ENCODE measurements at regions not wholly inside any gene's neighbourhood (a gene's known extent, or its start where the extent isn't known, plus 50 kb on each side); places are given as distances from the start of the nearest gene placed in this dataset.

DNA sequence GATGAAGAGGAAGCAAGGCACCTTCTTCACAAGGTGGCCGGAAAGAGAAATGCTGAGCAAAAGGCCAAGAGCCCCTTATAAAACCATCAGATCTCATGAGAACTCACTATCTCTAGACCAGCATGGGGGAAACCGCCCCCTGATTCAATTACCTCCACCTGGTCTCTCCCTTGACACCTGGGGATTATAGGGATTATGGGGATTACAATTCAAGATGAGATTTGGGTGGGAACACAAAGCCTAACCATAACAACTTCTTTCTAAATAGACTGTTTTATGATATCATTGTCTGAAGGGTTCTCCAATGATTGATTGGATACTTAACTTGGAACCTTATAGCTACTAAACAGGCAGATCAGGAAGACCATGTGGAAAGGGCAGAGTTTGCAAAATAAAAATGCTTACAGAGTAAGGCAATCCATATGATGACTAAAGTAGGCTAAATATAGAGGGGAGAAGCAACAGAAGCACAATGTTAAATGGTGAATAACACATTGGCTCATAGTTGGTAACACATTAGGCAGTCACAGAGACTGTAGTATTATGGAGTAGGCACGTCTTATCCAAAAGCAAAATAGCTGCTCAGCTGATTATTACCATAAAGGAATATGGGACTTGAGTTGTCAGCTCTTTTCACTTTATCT lies 179.0 kb downstream of the BARD1 start:
- DNase-seq, result no peak
- no peaks in the 10 kb centered on the region for H3K4me1 ChIP-seq (ENCODE audit: control insufficient read depth, insufficient read depth, low read length, poor library complexity, severe bottlenecking)
- H3K27me3 ChIP-seq (ENCODE audit: control insufficient read depth, insufficient read depth, low read length), result no peaks in the 10 kb centered on the region
- Mint-ChIP-seq H3K36me3 (no peaks in the 10 kb centered on the region), H3K4me3 (no peak overlapping the region), H3K9me3 (peaks cover 0 to 6% (median 1%) of the 10 kb centered on the region in 7 donors), H3K4me1 (no peaks in the 10 kb centered on the region), H3K27me3 (peaks cover 12% of the 10 kb centered on the region), H3K27ac (no peak overlapping the region)
- H3K27ac ChIP-seq (ENCODE audit: insufficient read depth, low read length, poor library complexity, severe bottlenecking), result no peak overlapping the region
- no peak overlapping the region for H3K4me3 ChIP-seq (ENCODE audit: low read depth, low read length)
- no peaks in the 10 kb centered on the region for H3K36me3 ChIP-seq (ENCODE audit: control insufficient read depth, insufficient read depth, low read length)
- no peak for ATAC-seq (ENCODE audit: low read depth in 2 of 2)
- H3K9me3 ChIP-seq (ENCODE audit: control insufficient read depth in 2 of 2, low read length in 2 of 2), result no peaks in the 10 kb centered on the region

DNA sequence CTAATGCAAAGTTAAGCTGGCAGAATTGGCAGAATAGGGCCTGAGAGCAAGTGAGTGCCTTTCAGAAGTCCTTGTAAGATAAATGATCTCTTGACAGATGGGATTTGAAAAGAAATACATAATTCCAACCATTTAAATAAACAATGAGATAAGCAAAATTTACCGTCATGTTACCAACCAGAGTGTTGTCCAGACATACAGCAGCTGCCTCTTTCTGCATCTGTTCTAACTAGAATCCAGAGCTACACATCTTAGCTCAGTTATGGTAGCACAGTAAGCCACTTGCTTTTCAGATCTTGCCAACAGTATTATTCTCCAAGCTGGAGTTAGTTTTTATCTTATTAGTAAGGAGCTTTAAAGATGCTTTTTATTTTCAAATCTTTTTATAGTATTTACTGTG lies 179.6 kb downstream of the BARD1 start:
- Mint-ChIP-seq H3K4me1 (no peaks in the 10 kb centered on the region), H3K27ac (no peak overlapping the region), H3K9me3 (peaks cover 0 to 6% (median 1%) of the 10 kb centered on the region in 7 donors), H3K36me3 (no peaks in the 10 kb centered on the region), H3K27me3 (peaks cover 12% of the 10 kb centered on the region), H3K4me3 (no peak overlapping the region)
- Histone ChIP-seq H3K4me1 (ENCODE audit: control insufficient read depth, insufficient read depth, low read length, poor library complexity, severe bottlenecking) (no peaks in the 10 kb centered on the region), H3K27ac (ENCODE audit: insufficient read depth, low read length, poor library complexity, severe bottlenecking) (no peak overlapping the region), H3K36me3 (ENCODE audit: control insufficient read depth, insufficient read depth, low read length) (no peaks in the 10 kb centered on the region), H3K27me3 (ENCODE audit: control insufficient read depth, insufficient read depth, low read length) (no peaks in the 10 kb centered on the region), H3K4me3 (ENCODE audit: low read depth, low read length) (no peak overlapping the region), H3K9me3 (ENCODE audit: control insufficient read depth in 2 of 2, low read length in 2 of 2) (no peaks in the 10 kb centered on the region)
- no peak for ATAC-seq (ENCODE audit: low read depth in 2 of 2)
- DNase-seq, result no peak

All from CD4-positive, CD25-positive, alpha-beta regulatory T cell (primary cell).